Duodenal mucosa (tissue), 2 donors: ENCODE measurements at regions not wholly inside any gene's neighbourhood (a gene's known extent, or its start where the extent isn't known, plus 50 kb on each side); places are given as distances from the start of the nearest gene placed in this dataset.

Source experiments
- H3K27ac ChIP-seq: one replicate; pipeline ENCODE4 v1.7.0; 2013; ENCODE audit warnings: low read depth, low read length
- H3K27me3 ChIP-seq, 2 donors: one replicate each; pipeline ENCODE4 v1.7.0; 2013; ENCODE audit warnings: low read length in 2 of 2, control low read depth in 1 of 2; ENCODE audit not compliant: insufficient read depth in 2 of 2, control insufficient read depth in 1 of 2
- H3K36me3 ChIP-seq, 2 donors: one replicate each; pipeline ENCODE4 v1.7.0; 2013; ENCODE audit warnings: low read length in 2 of 2, control low read depth in 1 of 2; ENCODE audit not compliant: insufficient read depth in 2 of 2, control insufficient read depth in 1 of 2
- H3K4me1 ChIP-seq, 2 donors: one replicate each; pipeline ENCODE4 v1.7.0; 2013; ENCODE audit warnings: low read length in 2 of 2, control low read depth in 1 of 2; ENCODE audit not compliant: insufficient read depth in 2 of 2, control insufficient read depth in 1 of 2
- H3K4me3 ChIP-seq, 2 donors: one replicate each; pipeline ENCODE4 v1.7.0; 2013; ENCODE audit warnings: low read length in 2 of 2, low read depth in 1 of 2
- H3K9ac ChIP-seq, 2 donors: one replicate each; pipeline ENCODE4 v1.7.0; 2013; ENCODE audit warnings: low read length in 2 of 2, low read depth in 1 of 2
- H3K9me3 ChIP-seq, 2 donors: one replicate each; pipeline ENCODE4 v1.7.0; 2013; ENCODE audit warnings: low read length in 2 of 2, control low read depth in 1 of 2; ENCODE audit not compliant: control insufficient read depth in 1 of 2

- no peaks in the 10 kb centered on the region for H3K36me3 ChIP-seq
- H3K4me1 ChIP-seq = no peaks in the 10 kb centered on the region
- H3K27ac ChIP-seq = no peak overlapping the region
- no peak overlapping the region for H3K4me3 ChIP-seq
- H3K9me3 ChIP-seq = no peaks in the 10 kb centered on the region
- H3K27me3 ChIP-seq = no peaks in the 10 kb centered on the region
- no peak overlapping the region for H3K9ac ChIP-seq
Measured at GRCh38 chr6:80540700-80541099, 434.2 kb downstream of the BCKDHB start.

- H3K27me3 ChIP-seq = no peaks in the 10 kb centered on the region
- no peak overlapping the region for H3K9ac ChIP-seq
- H3K4me1 ChIP-seq = no peaks in the 10 kb centered on the region
- H3K27ac ChIP-seq = no peak overlapping the region
- H3K9me3 ChIP-seq = no peaks in the 10 kb centered on the region
- no peaks in the 10 kb centered on the region for H3K36me3 ChIP-seq
- no peak overlapping the region for H3K4me3 ChIP-seq
Measured at GRCh38 chr6:80537118-80537972, 430.9 kb downstream of the BCKDHB start.

- Histone ChIP-seq H3K9me3 (no peaks in the 10 kb centered on the region), H3K36me3 (no peaks in the 10 kb centered on the region), H3K4me3 (no peak overlapping the region), H3K4me1 (no peaks in the 10 kb centered on the region), H3K27ac (no peak overlapping the region), H3K9ac (no peak overlapping the region), H3K27me3 (no peaks in the 10 kb centered on the region)
Measured at GRCh38 chr6:80535914-80536565, 429.6 kb downstream of the BCKDHB start.

- no peaks in the 10 kb centered on the region for H3K27me3 ChIP-seq
- no peaks in the 10 kb centered on the region for H3K36me3 ChIP-seq
- H3K9me3 ChIP-seq = no peaks in the 10 kb centered on the region
- no peak overlapping the region for H3K27ac ChIP-seq
- no peak overlapping the region for H3K4me3 ChIP-seq
- H3K4me1 ChIP-seq = peaks cover 6 to 9% of the 10 kb centered on the region in 2 donors
- H3K9ac ChIP-seq = no peak overlapping the region
Measured at GRCh38 chr6:80531681-80532619, 425.5 kb downstream of the BCKDHB start.

- no peaks in the 10 kb centered on the region for H3K36me3 ChIP-seq
- no peaks in the 10 kb centered on the region for H3K27me3 ChIP-seq
- H3K27ac ChIP-seq = no peak overlapping the region
- peaks cover 6 to 9% of the 10 kb centered on the region in 2 donors for H3K4me1 ChIP-seq
- H3K4me3 ChIP-seq = no peak overlapping the region
- no peaks in the 10 kb centered on the region for H3K9me3 ChIP-seq
- no peak overlapping the region for H3K9ac ChIP-seq
Measured at GRCh38 chr6:80530103-80530502, 423.6 kb downstream of the BCKDHB start.

- Histone ChIP-seq H3K4me1 (peaks cover 6 to 9% of the 10 kb centered on the region in 2 donors), H3K27me3 (no peaks in the 10 kb centered on the region), H3K9me3 (no peaks in the 10 kb centered on the region), H3K27ac (no peak overlapping the region), H3K36me3 (no peaks in the 10 kb centered on the region), H3K9ac (no peak overlapping the region), H3K4me3 (peak overlapping the region in 1 of 2 donors; percentile 8)
Measured at GRCh38 chr6:80528115-80528514, 421.6 kb downstream of the BCKDHB start.

GRCh38 chr6:80527552-80528052, 421.1 kb downstream of the BCKDHB start:
- no peaks in the 10 kb centered on the region for H3K9me3 ChIP-seq
- no peak overlapping the region for H3K9ac ChIP-seq
- no peak overlapping the region for H3K27ac ChIP-seq
- no peaks in the 10 kb centered on the region for H3K27me3 ChIP-seq
- no peaks in the 10 kb centered on the region for H3K36me3 ChIP-seq
- H3K4me3 ChIP-seq = peak overlapping the region in 1 of 2 donors; percentile 8
- peaks cover 6 to 9% of the 10 kb centered on the region in 2 donors for H3K4me1 ChIP-seq

- no peaks in the 10 kb centered on the region for H3K36me3 ChIP-seq
- no peaks in the 10 kb centered on the region for H3K27me3 ChIP-seq
- no peak overlapping the region for H3K4me3 ChIP-seq
- H3K27ac ChIP-seq = no peak overlapping the region
- H3K9me3 ChIP-seq = no peaks in the 10 kb centered on the region
- H3K4me1 ChIP-seq = peaks cover 6 to 9% of the 10 kb centered on the region in 2 donors
- H3K9ac ChIP-seq = no peak overlapping the region
Measured at GRCh38 chr6:80523531-80523997, 417.1 kb downstream of the BCKDHB start.

- H3K4me3 ChIP-seq = no peak overlapping the region
- no peak overlapping the region for H3K9ac ChIP-seq
- no peaks in the 10 kb centered on the region for H3K36me3 ChIP-seq
- peaks cover 4 to 5% of the 10 kb centered on the region in 2 donors for H3K4me1 ChIP-seq
- H3K27me3 ChIP-seq = no peaks in the 10 kb centered on the region
- no peak overlapping the region for H3K27ac ChIP-seq
- no peaks in the 10 kb centered on the region for H3K9me3 ChIP-seq
Measured at GRCh38 chr6:80523010-80523409, 416.5 kb downstream of the BCKDHB start.
